NCI-H226 (cell line): ENCODE measurements at regions not wholly inside any gene's neighbourhood (a gene's known extent, or its start where the extent isn't known, plus 50 kb on each side); places are given as distances from the start of the nearest gene placed in this dataset.
A peak's percentile ranks its signal among the peaks of the same experiment; 100 is the strongest.
"Not testable (repeated sequence)": the region's sequence is repeated elsewhere in the genome, so short reads cannot be mapped to it uniquely, and the experiment has no call there.

Experiments
- DNase-seq: peaks from one replicate; pipeline ENCODE4 v3.0.0-alpha.2; 2015

DNA sequence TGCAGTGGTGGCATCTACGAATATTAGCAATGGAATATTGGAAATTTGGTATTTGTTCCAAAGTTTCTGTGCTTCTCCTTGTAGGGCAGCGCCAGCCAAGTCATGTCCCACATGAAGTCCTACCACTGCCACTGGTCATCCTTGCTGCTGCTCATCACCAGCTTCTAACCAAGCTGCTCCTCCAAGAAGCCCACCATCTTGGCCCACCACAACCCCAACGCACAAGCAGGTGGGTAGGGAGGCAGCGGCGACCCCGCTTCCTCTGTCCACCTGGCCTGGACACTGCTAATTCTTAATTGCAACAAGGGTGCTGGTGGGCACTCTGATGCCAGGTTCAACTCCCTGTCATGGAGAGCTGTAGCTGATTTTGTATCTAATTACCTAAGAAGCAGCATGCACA lies 291.2 kb upstream of the LYPLAL1 start:
- DNase-seq = no peak

DNA sequence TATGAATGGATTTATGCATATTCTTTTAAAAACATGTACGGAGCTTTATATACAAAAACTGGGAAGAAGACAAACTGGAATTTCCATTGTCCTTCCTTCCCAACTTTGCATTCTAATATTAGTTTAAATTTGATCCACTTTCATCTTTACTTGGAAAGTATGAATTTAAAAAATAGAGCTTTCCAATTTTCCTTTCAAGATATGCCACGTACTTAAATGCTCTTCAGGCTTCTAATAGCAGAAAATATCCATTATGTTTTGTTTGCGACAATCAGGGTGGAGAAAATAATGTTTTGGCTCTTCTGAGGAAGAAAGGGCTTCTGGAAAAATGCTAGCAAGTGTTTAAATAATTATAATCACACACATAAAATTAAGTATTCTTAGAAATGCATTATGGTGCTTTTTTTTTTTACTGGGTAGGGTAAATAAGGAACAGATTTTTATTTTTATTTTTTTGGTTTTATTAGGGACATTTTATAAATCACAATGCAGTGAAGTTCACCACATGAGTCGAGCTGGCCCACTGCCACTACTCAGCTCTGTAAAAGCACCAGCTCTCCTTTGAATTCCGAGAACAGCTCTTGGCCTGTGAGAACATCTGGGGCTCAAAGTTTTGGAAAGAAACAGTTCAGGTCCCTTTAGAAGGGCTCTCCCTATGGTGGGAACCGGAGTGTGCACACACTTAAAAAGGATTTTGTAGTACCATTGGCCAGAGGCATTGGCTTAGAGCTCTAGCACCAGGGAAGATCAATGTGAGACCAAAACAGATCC lies 287.4 kb upstream of the LYPLAL1 start:
- peak; percentile 19 for DNase-seq

DNA sequence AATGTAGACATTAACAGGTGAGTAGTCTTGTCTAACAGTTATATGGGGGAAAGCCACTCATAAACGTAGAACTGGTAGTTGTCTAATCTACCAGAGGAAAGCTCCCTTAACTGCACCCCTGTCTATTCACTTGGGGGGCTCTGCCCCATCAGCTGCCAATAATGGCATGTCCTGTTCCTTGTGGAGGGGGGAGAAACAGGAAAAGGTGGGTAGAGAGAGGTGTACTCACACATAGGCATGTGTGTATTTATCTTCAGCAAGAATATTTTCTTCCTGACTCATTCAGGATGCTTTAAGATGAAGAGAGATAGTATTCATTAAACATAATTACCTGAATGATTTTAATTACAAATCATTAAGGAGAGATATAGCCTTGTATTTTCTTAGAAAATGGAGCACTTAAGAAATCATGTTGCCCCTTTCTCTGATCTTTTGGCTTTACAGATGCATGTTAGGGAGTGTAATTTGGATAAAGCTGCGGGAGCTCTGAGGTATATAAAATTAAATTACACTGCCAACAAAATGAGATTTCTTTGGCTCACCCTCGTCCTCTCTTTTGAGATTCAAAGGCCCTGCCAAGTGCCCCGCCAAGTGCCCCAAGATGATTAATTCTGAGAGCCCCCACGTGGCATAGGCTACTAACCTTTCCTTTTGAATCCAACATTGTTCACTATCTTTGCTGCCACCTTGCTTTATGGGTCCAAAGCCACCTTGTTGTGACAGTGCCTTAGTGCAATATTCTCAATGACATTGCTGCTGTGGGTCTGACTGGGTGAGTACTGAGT lies 286.3 kb upstream of the LYPLAL1 start:
- DNase-seq = peak; percentile 8

DNA sequence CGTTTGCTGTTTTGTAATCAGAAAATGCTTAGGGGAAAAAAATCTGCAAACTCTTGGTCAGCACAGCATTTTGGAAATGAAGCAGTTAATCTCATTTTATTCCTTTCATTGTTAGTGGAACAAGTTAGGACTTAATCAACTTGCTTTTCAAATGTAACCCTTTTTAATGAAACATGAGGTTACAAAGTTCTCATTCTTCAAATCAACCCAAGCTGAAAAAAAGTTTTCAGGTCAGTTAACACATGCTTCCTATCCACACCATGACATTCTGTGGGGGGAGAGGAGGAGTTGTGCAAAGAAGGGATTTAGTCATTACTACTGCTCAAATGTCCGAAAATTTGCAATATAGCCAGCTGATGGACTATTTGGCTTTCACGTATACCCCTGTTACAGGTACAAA lies 283.2 kb upstream of the LYPLAL1 start:
- DNase-seq = no peak

DNA sequence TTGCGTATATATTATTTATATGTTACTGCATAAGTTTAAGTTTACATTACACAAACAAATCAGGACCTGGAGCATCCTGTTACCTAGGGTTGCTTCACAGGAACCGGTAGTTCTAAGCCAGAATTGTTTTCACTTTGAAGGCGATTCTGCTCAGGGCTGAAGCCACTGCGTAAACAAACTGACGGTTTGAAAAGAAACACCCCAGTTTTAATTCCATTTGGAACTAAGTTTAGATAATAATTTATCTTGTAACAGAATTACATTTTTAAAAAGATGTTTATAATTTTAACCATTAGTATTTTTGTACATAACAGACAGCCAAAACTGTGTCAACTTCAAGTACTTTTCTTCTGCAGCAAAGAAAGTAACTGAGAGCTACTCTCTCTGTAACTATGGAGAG lies 282.1 kb upstream of the LYPLAL1 start:
- no peak for DNase-seq

DNA sequence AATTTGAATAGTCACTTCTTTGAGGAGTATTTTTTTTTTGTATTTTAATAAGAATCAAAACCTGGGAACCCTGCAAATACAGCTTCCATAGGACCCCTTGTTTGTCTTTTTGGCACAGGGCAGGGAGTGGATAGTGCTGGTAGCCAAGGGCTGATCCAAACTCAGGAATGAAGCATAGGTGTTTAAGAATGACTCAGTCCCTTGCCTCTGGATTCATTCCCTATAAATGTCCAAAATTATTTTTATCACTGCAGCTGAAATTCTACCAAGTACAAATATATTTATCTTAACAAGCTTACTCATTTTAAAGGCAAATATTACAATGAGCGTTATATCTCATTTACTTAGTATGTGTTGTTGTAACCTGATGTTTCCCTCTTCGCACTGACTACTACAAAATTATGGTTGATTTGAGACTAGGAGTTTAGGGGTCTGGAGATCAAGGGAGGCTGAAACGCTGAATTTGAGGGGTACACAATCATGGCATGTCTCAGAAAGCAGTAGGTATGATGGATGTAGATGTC lies 278.6 kb upstream of the LYPLAL1 start:
- DNase-seq = no peak

DNA sequence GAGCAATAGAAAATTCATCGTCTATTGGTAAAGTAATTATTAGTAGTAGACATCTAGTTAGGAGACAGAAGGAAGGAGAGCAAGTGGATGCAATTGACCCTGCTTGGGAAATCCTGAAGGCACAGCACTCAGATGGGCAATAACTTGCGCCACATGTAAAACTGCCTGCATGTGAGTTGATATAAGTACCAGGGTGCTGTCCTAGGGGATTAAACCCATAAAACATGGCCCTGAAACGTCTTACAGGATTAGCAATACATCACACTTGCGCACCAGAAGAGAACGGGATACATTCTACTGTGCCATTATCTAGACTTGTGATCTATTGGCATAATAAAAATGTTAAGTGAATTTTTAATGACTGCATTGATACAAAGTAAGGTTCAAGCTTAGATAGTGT lies 277.5 kb upstream of the LYPLAL1 start:
- DNase-seq = no peak

DNA sequence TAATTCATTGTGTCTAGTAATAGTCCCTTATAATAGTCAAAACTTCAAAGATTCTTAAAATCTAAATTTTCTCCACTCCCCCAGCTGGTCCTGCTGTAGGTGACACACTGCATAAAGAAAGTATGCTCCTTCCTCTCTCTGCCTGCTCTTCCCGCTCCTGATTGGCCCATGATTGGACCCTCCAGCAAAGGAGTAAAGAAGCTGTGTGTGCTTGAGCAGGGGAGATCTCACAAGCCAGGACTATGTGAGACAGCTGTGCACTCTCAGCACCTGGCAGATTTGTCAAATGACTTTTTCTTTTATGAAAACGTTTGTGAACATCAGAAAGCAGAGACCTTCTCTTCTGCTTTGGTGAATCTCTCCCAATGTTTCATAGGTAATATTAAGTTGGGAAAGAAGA lies 274.8 kb upstream of the LYPLAL1 start:
- no peak for DNase-seq

DNA sequence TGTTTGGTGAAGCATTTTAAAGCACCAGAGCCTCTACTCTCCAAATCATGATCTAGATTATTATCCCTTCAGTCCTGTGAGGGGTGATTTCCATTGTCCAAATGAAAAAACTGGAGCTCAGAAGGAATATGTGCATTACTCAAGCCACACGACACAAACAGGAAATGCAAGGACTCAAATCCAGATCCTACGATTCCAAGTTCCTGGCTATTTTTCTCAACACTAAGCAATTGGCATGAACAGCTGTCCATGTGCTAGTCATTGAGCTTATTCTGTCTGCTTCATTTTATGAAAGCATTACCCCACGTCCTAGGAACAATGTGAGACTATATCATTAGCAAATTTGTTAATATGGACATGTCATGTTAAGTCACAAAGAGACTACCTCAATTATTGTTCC lies 273.1 kb upstream of the LYPLAL1 start:
- no peak for DNase-seq

DNA sequence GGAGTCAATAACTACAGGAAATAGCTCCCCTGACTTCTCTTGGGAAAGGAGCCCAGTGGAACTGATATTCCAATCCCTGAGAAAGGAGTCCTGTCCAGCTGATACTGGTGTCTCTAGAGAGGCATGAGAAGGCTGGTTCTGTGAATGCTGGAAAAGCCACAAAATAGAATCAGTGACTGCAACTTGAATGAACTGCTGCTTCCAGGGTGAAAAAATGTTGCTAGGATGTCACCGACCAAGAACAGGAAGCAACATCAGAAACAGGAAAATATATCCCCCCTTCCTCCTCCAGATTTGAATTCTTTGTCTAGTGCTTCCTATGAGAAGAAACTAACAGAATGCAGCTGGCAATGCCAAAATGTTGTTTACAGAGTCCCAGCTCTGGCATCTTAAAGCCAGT lies 269.3 kb upstream of the LYPLAL1 start:
- DNase-seq = no peak

DNA sequence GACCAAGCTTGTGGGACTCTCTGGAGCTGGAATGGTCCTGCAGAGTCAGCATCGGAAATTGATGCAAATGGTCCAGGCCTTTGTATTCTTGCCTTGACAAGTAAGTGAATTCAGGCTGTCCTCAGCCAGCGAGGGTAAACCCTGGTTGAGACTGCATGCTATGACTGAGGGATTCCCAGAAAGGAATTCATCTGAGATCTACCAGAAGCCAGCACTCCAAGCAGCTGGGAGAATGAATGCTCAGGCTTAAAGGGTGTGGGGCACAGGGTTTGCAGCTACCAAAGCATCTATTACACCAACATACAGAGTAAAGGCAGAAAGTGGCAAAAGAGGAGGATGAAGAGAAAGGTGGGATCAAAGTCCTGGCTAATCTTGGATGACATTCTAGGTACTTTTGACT lies 257.0 kb upstream of the LYPLAL1 start:
- DNase-seq = no peak

DNA sequence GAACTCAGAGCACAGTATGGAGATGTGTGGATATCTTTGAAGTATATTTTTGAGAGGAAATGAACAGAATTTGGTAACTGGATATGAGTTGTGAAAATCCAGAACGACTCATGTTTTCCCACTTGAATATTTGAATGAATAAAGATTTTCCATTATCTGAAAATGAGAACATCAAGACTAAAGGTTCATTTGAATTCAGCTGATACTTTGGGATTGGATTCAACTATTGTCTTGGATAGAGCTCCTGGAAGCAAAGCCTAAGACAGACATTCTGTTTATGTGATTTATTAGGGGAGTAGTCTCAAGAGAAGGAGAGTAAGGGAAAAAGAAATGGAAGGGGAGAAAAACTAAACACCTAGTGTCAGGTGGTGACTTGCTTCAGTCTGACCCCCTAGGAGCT lies 256.0 kb upstream of the LYPLAL1 start:
- no peak for DNase-seq

DNA sequence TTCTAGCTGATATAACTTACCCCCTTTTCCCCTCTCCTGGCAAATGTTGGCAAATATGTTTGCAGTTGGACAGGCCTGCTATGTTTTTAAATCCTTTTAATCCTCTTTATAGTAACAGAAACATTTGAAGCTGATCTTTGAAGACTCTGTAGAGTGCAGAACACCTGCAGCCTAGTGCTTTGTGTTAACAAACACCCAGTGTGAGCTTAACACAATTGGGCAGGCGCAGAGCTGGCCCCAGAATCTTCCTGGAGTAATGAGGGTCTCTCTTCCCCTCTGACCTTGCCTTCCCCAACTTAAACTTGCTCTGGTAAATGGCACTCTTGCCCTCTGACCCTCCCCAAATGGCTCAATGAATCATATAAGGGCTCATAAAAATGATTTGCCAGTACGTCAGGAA lies 247.9 kb upstream of the LYPLAL1 start:
- no peak for DNase-seq

DNA sequence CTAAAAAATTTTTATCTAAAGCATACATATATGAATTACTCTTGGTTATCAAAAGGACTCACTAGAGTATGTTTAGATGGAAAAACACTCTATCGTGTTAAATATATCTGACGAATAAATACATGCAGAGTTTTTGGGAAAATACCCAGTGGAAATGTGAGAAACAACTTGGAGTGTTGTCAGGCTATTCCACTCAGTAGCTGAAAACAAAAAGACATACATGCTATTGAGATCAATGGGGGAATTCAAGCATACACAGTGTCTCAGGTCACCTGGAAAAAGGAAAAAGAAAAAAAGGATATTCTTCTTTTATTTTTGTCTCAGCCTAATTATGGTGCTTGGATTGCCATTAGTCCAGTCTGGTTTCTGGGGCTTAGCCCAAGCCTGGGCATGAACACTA lies 247.0 kb upstream of the LYPLAL1 start:
- no peak for DNase-seq

DNA sequence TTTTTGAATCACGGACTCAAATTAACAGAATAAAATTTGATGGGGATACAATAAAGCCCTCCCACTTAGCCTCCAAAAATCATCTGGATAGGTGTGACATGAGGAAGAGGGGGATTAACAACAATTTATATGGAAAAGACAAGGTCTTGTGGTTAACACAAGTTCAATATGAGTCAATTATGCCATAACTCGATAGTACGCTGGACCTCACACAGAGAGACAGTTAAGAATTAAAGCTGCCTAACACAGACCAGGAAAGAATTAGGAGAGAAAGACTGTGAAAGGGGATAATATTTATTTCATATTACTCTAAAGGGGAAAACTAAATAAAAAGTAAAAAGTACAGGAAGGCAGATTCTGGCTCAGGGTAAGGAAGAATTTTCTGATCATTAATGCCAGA lies 243.7 kb upstream of the LYPLAL1 start:
- DNase-seq = no peak

DNA sequence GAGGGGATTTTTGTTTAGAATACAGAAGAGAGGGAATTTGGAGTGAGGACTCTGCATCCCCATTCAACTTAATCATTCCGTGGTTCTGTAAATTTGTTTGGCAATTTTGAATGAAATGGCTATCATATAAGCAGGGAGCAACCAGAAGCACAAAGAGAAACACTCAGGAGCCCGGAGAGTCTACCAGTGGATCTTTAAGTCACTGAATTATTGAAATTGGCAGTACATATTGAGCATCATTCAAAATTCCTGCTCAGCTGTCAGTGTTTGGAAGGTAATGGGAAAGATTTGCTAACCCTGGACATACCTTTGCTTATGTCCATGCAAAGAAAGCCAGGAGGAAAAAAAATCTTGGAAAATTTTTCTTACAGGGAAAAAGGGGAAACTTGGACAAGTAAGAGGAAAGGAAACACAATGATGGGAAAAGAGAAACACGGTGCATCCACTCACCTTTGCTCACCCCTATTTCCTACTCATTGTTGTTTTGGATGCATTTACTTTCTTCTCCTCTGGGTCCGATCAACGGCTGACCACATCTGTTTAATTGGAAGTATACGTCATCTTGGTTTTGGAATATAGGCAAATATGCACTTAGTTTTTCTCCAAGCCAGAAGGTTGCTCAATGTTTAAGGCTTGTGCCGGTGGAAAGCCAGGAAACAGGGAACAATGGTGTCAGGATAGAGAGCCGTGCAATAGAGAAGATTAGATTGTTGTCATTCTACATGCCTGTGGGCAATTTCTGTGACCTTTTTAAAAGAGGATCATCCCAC lies 243.0 kb upstream of the LYPLAL1 start:
- no peak for DNase-seq

DNA sequence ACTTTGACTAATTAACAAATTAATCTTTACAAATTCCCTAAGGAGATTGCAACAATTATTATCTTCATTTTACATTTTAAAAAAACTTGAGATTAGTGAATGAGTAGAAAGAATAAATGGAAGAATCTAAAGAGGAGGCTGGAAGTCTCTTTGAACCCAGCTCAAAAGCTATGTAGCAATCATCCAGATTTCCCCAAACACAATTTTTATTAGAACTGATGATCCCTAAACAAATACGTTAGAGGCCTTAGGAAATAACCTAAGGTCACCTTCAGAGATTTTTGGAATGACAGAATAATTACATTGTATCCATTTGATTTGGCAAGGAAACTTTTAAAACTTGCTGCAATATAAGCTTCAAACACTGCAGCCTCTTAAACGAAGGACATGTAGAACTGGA lies 242.4 kb upstream of the LYPLAL1 start:
- DNase-seq = no peak

DNA sequence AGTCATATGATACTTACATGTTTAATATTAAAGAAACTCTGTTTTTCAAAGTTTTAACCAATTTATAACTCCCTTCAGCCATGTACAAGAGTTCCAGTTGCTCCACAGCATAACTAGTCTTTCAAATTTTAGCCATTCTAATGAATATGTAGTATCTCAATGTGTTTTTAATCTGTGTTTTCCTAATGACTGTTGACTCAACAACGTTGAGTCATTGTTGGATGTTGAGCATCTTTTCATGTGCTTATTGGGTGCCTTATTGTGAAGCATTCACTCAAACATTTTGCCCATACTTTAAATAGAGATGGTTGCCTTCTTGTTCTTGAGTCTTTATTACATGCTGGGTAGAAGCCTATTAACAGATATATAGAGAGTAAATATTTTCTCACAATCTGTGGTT lies 240.2 kb upstream of the LYPLAL1 start:
- no peak for DNase-seq

DNA sequence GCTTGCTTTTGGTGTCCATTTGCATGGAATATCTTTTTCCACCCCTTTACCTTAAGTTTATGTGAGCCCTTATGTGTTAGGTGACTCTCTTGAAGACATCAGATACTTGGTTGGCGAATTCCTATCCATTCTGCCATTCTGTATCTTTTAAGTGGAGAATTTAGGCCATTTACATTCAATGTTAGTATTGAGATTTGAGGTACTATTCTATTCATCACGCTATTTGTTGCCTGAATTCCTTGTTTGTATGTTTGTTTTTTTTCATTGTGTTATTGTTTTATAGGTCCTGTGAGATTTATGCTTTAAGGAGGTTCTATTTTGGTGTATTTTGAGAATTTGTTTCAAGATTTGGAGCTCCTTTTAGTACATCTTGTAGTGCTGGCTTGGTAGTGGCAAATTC lies 238.3 kb upstream of the LYPLAL1 start:
- DNase-seq = not testable (repeated sequence)

DNA sequence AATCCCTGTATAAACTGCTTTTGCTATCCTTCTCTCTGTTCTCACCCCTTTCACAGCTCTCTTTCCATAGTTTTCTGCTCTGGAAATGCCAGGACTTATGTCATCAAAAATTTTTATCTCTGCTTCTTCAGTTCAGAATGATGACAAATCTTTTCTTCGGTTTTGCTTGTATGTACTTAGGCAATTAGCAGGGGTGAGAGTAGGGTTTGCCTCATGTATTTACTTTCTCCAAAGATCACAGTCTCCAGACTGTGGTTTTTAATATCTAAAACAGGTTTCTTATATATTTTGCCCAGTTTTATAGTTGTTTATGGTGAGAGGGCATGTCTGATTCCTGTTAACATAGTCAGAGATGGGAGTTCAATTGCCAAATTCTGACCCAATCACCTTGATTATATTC lies 235.4 kb upstream of the LYPLAL1 start:
- no peak for DNase-seq

DNA sequence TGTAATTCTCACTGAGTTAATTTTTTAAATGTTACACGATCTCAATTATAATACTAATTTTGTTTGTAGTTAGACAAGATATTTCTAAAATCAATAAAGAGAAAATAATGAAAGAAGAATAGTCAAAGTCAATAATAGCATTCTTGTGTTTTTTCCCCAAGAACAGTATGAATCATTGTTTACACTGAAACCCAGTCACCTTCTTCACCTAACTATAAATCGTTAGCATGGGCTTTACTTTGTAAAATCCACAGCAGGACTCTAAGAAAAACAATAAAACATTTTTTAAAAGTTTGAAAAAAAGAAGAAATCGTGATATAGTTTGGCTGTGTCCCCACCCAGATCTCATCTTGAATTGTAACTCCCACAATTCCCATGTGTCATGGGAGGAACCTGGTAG lies 234.6 kb upstream of the LYPLAL1 start:
- DNase-seq = no peak

DNA sequence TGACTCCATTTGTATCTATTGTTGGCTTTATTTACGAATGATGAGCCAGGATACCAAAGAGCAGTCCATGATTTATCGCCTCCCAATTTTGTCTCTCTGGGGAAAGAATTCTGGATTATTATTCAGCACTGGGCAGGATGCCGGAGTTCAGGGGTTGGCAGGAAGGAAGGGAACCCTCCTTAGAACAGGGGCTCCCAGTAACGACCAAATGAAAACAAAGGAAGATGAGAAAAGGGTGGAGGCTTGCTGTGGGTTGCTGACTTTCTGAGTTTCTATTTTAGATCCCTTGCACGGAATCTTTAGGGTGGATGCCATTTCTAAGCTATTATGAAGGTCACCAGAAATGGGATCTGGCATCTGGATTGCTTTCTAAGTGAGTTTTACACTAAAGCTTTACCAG lies 231.2 kb upstream of the LYPLAL1 start:
- no peak for DNase-seq

DNA sequence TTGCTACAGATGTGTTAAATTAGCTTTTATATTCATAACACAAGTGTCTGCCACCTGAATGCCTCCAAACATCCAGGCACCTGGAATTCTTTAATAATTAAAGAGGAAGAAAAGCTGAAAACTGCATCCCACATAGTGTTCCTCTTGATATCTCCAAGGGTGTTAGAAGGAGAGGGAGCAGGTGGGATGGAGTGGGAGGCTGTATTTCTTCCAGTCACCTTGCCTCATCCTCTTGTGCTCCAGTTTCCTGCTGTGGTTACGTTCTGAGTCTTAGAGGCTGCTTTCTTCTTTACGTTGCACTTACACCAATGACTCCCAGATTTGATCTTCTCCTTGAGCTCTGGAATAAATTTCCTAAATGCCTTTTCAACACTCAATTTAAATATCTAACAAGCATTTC lies 230.3 kb upstream of the LYPLAL1 start:
- no peak for DNase-seq

DNA sequence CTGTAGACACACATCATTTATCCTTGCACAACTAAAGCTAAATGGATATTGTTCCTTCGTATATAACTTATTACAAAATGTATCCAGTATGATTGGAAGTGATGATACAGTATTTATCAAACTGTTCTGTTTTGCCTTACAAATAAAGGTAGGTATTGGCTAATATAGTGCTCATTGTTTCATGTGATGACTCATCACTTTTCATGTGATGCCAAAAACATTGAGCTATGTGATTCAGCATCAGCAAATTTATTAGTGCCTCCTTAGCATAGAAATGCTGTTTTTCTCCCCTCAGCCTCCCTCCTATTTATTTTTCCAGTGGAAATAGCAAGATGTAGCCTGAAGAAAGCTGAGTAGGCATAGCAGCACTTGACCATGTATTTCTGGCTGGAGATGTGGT lies 228.6 kb upstream of the LYPLAL1 start:
- no peak for DNase-seq
